Stimulated activated CD4-positive, alpha-beta T cell treated with anti-CD3 and anti-CD28 coated beads, Interleukin-4, amount 100 ng/mL, for 4 hours (primary cell): ENCODE measurements at regions not wholly inside any gene's neighbourhood (a gene's known extent, or its start where the extent isn't known, plus 50 kb on each side); places are given as distances from the start of the nearest gene placed in this dataset.
"Not testable (repeated sequence)": the region's sequence is repeated elsewhere in the genome, so short reads cannot be mapped to it uniquely, and the experiment has no call there.

Experiments
- DNase-seq, 2 experiments: peaks; one replicate each; pipeline ENCODE4 v3.0.0-alpha.2; 2020

DNA sequence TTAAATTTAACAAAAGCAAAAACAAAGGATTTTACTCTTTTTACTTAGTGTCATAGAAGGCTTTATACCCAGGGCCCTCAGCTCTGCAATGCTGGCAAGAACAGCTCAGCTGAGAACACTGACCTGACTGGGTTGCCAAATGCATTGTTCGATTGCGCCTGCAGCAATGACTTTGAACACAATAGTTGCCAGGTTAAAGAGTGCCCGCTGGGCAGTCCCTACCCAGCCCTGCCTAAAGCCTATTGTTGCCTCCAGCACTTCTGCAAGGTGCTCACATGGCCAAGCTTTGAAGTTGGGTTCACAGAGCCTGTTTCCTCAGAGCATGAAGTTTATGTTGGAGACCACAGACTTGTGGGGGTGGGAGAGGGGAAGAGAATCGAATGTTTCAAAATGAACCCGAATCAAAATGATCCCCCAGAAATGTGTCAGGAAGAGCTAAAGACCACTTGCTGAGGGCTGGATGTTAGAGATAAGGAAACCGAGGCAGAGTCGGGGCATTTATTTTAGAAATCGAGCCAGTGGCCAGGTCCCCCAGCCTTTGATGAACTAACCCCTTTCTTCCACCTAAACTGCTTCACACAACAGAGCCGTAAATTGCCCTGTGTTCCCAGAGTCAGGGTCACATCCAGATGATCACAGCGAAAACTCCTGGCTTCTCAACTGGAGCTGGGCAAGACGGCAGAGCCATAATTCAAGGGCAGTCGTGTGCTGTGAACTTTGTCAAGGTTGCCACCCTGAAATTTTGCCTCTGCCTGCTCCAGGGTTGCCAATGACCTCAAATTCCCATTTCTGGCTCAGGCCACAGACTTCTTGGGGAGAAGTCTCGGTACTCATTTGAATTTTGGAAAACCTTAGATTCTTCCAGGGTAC, 55.0 kb downstream of the FOXA2 start:
- no peak for DNase-seq

DNA sequence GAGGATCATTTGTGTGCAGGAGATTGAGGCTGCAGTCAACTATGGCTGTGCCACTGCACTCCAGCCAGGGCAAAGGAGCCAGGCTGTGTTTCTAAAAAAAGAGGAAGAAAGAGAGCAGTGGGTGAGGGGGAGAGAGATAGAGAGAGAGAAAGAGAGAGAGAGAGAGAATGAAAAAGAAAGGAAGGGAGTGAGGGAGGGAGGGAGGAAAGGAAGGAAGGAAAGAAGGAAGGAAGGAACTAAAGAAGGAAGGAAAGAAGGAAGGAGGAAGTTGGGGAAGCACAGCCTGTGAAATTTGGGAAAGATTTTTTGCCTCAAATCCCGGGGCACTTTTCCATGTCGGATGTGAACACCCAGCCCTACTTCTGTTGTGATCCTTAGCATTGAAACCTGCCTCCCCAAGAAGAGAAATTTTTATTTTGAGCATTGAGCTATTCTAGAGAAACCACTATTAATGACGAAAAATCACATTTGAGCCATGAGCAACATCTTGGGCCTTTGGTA, 57.8 kb downstream of the FOXA2 start:
- DNase-seq: no peak

DNA sequence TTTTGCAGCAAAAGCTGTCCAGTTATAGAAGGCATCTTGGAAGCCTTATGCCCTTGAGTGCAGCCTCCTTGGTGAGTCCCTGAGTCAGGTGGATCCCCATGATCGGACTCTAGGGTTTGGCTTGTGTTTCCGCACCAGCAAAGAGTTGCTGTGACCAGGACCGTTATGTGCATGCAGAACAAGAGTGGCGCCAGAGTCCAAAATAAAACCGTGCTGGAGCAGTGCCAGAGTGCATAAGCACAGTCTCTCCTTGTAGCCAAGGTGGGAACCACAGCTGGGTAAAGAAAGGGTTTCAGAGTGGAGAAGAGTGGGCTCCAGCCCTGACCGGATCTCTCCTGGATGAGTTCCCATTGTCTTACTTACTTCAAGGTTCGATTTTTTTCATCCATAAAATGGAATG, 58.6 kb downstream of the FOXA2 start:
- DNase-seq: no peak

DNA sequence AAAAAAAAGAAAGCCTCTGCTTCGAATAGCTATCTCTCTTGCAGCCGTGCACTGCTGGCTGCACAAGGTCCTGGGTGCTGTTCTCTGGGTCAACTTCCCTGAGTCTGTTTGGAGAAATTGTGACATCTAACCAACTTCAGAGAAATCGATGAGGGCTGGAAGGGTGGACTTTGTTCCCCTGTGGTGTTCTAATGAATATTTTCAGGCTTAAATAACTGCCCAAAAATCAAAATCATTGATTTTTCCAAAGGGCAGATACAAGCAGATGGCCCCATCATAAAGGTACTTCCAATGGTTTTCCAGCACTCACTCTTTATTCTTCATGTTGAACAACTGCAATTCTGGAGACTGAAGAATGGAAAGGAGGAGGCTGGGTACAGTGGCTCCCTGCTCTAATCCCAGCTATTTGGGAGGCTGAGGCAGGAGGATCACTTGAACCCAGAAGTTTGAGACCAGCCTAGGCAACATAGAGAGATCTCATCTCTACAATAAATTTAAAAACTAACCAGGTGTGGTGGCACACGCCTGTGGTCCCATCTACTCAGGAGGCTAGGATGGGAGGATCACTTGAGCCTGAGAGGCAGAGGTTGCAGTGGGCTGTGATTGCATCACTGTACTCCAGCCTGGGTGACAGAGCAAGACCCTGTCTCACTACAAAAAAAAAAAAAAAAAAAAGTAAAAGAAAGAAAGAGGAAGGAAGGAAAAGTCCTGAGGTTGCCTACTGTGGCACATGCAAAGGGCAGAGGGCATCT, 59.1 kb downstream of the FOXA2 start:
- no peak for DNase-seq

GRCh38 chr20:22524393-22525015, 59.9 kb downstream of the FOXA2 start:
- no peak for DNase-seq

DNA sequence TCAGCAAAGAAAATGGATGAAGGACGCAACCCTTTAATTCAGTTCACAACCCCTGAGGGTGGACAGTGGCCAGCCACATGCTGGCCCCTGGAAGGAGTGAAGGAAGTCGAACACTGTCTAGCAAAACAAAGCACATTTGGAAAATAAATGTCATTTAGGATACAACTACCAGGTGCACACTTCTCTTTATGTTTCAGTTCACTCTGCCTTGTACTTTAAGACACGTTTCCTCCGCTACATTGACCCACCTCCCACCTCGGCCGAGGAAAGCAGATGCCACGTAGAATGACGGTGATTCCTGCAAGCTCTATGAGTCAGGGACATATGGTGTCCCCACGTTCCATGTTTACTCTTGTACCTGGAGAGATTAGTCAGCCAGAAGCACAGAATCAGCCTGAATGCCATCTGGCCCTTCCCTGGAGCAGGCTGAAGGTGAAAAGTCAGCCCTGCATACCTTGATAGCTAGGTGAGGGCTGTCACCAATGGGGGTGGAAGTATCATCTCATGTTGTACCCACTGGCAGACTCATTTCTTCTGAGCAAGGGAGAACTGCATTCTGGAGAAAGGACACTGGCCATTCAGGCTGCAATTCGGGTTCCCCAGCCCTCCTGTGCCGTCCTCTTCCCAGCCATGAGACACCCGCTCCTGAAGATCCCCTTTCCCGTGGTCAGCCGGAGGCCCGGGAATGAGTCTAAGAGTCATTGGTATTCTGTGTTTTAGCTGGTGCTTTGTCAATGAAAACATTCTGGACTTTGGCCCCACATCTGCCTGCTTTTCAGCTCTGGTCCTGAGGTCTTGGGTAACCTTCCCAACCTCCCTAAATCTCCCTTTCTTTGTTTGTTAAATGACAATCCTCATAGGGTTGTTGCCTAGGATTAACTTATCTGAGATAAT, 60.6 kb downstream of the FOXA2 start:
- DNase-seq: no peak

DNA sequence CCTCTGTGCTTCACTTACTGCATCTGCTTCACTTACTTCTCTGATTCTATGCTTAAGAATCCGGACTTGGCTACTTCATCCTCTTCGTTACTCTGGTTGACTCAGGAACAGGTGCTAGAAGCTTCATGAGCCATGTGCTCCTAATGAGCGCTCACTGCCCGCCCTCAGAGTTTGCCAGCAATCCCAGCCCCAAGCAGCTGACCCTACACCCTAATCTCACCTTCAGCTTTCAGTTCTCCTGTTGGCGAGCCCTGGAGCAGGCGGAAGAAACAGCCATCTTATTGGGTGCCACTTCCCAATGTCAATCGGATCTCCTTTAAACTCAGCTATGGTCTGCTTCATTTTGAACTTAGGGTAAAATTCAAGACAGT, 61.3 kb downstream of the FOXA2 start:
- no peak for DNase-seq

DNA sequence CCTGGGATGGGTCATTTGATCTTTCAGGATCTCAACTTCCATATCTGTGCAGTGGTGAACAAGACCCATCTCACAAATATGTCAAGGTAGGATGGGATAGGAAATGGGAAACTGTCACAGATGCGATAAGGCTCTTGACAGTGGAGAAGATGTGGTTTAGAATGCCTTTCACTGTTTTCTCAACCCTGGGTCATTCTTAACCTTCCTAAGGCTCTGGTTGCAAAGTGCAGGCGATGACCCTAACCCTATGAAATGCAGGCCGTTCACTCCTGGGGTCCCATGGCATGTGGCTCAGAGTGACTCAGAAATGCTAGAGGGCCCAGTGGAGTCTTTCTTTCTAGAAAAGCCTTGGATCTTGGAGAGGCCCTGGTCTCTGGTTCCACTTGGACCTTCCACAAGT, 61.7 kb downstream of the FOXA2 start:
- DNase-seq: no peak

DNA sequence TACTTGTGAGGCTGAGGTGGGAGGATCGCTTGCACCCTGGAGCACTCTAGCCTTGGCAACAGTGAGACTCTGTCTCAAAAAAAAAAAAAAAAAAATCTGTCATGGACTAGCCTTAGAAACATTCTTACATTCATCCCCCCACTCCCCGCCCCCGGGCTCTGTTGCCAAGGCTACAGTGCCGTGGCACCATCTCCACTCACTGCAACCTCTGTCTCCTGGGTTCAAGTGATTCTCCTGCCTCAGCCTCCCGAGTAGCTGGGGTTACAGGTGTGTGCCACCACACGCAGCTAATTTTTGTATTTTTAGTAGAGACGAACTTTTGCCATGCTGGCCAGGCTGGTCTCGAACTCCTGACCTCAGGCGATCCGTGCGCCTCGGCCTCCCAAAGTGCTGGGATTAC, 62.4 kb downstream of the FOXA2 start:
- not testable (repeated sequence) for DNase-seq

DNA sequence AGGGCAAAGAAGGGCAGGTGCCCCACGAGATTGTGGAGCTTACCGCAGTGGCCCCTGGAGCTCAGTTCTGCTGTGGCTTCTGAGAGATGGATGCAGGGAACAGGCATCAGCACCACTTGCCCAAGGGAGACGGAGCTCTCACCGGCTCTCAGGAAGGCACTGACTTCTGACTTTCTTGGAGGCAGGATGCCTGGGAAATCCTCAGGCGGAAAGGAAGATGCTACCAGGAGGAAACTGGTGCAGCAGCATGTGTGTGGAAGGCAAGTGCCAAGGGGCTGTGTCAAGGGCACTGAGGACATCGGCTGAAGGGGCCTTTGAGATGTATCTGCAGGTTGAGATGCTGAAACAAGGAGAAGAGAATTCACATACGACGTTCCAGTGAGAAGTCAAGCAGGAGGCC, 64.0 kb downstream of the FOXA2 start:
- DNase-seq: no peak

DNA sequence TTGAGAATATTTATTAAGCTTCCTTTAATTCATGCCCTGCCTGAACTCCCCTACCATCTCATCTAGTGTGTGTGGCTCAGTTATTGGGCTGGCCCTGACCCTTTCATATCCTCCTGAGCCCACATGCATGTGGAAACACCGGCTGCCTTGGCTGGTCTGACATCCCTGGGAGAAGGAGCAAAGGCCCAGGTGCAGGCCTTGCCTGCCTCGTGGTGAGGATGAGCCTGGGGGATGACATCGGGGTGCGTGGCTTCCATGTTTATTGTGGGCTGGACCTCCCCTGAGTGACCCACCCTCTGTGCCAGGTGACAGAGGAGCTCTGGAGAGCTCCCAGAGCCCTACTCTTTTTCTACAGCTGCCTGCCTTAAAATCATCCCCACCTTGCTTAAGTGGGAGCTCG, 69.1 kb downstream of the FOXA2 start:
- DNase-seq: no peak

GRCh38 chr20:22513574-22513973, 70.8 kb downstream of the FOXA2 start:
- DNase-seq: no peak

- DNase-seq: no peak
Measured at GRCh38 chr20:22512911-22513489, 71.4 kb downstream of the FOXA2 start.

DNA sequence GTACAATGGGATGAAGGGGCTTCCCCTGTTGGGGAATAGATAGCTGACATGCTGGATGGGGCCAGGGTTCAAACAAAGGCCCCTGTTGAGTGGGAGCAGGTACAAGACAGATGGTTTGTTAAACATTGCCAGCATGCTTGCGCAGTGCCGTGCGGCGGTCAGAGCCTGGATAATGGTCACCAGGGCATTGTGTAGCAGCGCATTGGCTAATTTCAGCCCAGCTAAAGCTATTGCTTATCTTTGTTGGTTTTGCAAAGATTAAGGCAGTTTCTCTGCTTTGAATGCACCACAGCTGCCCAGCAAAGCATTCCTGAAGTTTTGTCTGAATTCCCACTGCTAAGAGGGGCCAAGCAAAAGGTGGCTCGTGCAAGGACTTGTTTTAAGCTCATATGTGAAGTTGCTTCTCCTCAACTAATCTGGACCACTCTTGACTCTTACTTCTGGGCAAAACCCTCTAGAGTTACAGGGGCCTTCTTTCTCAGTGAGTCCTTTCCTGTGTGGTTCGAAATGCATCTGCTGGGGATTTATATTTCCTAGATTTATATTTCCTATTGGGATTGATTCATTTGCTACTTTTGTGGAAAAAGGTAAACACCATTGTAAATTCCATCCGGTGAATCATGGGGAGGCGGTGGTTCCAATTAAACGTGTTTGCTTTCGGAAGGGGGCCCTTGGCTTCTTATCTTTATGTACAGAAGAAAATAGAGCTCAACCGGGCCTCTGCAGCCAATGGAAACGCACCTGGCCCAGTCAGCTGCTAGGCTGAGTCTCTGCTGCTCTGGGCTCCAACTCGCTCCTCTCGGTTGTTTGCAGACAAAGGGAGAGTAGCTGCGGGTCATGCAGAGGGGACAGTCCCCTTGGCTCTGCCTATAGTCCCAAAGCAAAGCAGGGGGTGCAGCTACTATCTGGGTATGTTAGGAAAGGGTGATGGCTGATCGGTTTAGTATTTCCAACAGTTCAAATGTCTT, 72.1 kb downstream of the FOXA2 start:
- no peak for DNase-seq

DNA sequence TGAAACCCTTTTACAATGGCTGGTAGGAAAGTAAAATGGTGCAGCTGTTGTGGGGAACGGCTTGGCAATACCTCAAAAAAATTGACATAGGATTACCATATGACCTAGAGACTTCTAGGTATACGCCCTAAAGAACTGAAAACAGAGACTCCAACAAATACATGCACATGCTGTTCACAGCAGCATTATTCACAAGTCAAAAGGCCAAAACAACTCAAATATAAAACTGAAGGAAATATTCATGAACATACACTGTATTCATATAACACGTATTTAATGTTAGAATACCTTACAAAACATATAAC, 74.6 kb downstream of the FOXA2 start:
- no peak for DNase-seq

DNA sequence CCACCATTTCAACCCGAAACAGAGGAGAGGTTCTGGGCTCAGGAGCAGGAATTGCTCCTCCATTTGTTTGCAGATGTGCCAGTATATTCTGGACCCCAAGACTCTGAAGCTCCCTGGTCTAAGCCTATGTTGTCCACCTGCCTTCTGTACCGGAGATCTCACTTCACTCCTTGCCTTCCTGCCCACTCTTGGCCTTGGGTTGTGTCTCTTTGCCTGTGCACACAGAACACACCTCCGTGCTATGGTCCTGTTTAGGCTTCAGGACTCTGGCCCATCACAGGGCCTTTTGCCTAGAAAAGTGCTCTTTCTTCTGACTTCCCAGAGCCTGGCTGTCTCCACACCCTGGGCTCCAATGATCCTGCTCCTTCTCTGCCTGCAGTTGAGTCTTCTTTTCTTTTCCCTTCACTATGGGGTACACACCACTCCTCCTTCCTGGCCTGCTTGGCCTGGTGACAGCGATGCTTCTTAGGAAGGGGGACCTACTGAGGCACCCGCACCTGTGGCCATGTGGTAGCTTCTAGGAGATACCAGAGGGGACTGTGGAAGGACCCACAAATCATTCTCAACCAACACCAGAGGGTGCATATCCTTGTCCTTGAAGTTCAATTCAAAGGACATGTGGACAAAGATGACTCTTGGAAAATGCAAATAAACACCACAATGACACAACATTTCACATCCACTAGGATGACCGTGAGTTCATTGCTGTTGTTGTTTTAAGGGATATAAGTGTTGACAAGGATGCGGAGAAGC, 75.1 kb downstream of the FOXA2 start:
- DNase-seq: no peak

DNA sequence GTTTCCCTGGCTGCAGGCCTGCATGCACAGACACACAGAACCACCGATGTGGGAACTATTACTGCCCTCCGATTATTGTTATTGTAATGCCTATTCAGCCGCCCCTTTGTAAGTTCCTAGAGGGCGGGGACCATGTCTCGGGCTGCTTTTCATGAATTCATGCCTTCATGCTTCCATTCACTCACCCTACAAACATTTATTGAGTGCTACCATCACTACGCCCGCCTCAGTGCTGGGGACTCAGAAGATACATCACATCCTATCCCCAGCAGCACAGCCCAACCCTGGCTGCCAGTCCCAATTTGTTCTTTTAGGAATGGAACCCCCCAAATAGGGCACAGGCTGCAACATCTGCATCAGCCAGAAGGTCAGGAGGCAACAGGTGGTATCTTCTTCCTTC, 75.9 kb downstream of the FOXA2 start:
- no peak for DNase-seq

DNA sequence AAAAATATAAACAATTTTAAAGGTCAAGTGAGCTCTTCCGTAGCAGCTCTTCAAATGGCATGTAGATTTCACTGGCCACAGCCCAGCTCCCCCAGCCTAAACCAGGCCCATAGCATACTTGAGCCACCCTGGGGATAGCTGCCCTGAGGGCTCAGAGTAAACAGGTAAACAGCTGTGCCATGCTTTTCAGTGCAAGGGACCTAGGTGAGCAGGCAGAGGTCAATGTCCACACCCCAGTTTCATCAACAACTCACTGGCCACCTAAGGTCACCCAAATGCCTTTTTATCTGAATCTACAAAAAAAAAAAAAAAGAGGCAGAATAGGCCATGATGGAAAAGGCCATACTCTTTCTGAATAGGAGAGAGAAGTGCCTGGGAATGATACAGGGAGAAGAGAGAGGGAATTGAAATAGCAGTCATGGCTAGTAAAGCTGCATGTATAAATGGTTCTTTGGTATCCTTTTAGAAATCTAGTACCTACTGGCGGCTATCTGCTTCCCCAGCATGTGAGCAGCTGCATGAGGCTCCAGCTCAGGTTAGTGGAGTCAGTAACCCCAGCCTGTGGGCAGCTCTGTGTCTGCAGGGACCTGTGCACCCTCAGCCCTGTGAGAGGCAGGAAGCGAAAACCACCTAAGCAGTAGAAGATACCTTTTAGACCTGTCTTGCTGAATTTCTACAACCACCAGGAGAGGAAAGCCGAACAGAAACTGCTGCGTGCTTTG, 77.0 kb downstream of the FOXA2 start:
- no peak for DNase-seq

DNA sequence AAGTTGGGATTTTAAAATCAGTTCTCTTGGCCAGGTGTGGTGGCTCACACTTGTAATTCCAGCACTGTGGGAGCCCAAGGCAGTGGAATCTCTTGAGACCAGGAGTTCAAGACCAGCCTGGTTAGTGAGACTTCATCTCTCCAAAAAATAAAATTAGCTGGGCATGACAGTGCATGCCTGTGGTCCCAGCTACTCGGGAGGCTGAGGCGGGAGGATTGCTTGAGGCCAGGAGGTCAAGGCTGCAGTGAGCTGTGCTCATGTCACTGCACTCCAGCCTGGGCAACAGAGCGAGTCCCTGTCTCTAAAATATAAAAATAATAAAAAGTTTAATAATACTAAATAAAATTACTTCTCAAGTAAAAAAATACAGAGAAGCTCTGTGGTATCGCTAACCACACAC, 77.5 kb downstream of the FOXA2 start:
- DNase-seq: no peak
